H1 (cell line): ENCODE measurements at regions not wholly inside any gene's neighbourhood (a gene's known extent, or its start where the extent isn't known, plus 50 kb on each side); places are given as distances from the start of the nearest gene placed in this dataset.
"Not testable (repeated sequence)": the region's sequence is repeated elsewhere in the genome, so short reads cannot be mapped to it uniquely, and the experiment has no call there.

Experiments used
- CTCF ChIA-PET: fragments of 300-600 bp; sonication (Branson Sonifier 250); formaldehyde crosslinking; loops from one replicate; lab custom pipeline; 2021; ENCODE audit not compliant: partially characterized antibody; lab: Charles Lee
- POLR2A ChIA-PET: fragments of 300-600 bp; sonication (Branson Sonifier 250); formaldehyde crosslinking; loops from one replicate; lab custom pipeline; 2021; ENCODE audit warnings: inconsistent platforms; ENCODE audit not compliant: partially characterized antibody; lab: Charles Lee
- DNase-seq, 2 experiments: peaks; one replicate each; pipeline versions ENCODE4 v3.0.0 to v3.0.0-alpha.2; 2010 to 2022; ENCODE audit warnings: low spot score in 2 of 2, low read depth in 1 of 2, mixed read lengths in 1 of 2
- FAIRE-seq: peaks from 2 replicates; lab custom pipeline; 2011; peaks lifted over from hg19 to GRCh38; lab: Jason Lieb, UNC
- H2AFZ ChIP-seq: 2 replicates; pipeline ENCODE4 v1.8.1; 2012; ENCODE audit warnings: low read length, inconsistent platforms
- H2AK5ac ChIP-seq: 2 replicates; pipeline ENCODE4 v1.6.1; 2013; ENCODE audit warnings: low read depth, low read length
- H2BK120ac ChIP-seq: replicated peaks from 2 replicates; pipeline ENCODE3; 2013; ENCODE audit warnings: low read depth, low read length, inconsistent platforms
- H2BK12ac ChIP-seq: 2 replicates; pipeline ENCODE4 v1.6.1; 2013; ENCODE audit warnings: low read depth, low read length
- H2BK15ac ChIP-seq: 2 replicates; pipeline ENCODE4 v1.6.1; 2013; ENCODE audit warnings: low read length
- H2BK20ac ChIP-seq: 2 replicates; pipeline ENCODE4 v1.6.1; 2013; ENCODE audit warnings: low read length
- H2BK5ac ChIP-seq: 2 replicates; pipeline ENCODE4 v1.6.1; 2013; ENCODE audit warnings: low read depth, low read length
- H3K14ac ChIP-seq: 2 replicates; pipeline ENCODE4 v1.6.1; 2013; ENCODE audit warnings: inconsistent platforms; ENCODE audit not compliant: insufficient read length
- H3K18ac ChIP-seq: 2 replicates; pipeline ENCODE4 v1.6.1; 2013; ENCODE audit warnings: low read length; ENCODE audit errors: extremely low read depth
- H3K23ac ChIP-seq: 2 replicates; pipeline ENCODE4 v1.6.1; 2013; ENCODE audit warnings: inconsistent platforms; ENCODE audit not compliant: insufficient read length
- H3K23me2 ChIP-seq: 2 replicates; pipeline ENCODE4 v1.6.1; 2013; ENCODE audit warnings: low read depth, low read length
- H3K27ac ChIP-seq: 2 replicates; pipeline ENCODE4 v1.6.1; 2011; ENCODE audit warnings: low read depth, low read length, inconsistent platforms
- H3K27me3 ChIP-seq, 4 experiments: replicated peaks in 1 of 4; 1 replicate in 1 of 4; 2 replicates in 3 of 4; pipeline versions ENCODE4 v1.6.1 to v1.8.1; 2011 to 2013; ENCODE audit warnings: low read length in 3 of 4, mild to moderate bottlenecking in 3 of 4, inconsistent platforms in 2 of 4, mixed read lengths in 2 of 4, moderate library complexity in 1 of 4; ENCODE audit not compliant: control insufficient read depth in 3 of 4, insufficient read depth in 3 of 4; ENCODE audit errors: extremely low read depth in 1 of 4
- H3K36me3 ChIP-seq, 4 experiments: 2 replicates each; pipeline versions ENCODE4 v1.6.1 to v1.8.1; 2011 to 2013; ENCODE audit warnings: mild to moderate bottlenecking in 4 of 4, low read length in 3 of 4, moderate library complexity in 2 of 4, control low read depth in 1 of 4, inconsistent platforms in 1 of 4; ENCODE audit not compliant: insufficient read depth in 4 of 4, control insufficient read depth in 2 of 4
- H3K4ac ChIP-seq: replicated peaks from 2 replicates; pipeline ENCODE3; 2013; ENCODE audit warnings: low read length, low read depth, mixed read lengths, inconsistent platforms; ENCODE audit not compliant: insufficient read length
- H3K4me1 ChIP-seq, 4 experiments: replicated peaks in 1 of 4; 1 replicate in 1 of 4; 2 replicates in 3 of 4; pipeline versions ENCODE4 v1.6.1 to v1.8.1; 2011 to 2013; ENCODE audit warnings: low read length in 3 of 4, inconsistent platforms in 2 of 4, mixed read lengths in 1 of 4; ENCODE audit not compliant: insufficient read depth in 4 of 4, control insufficient read depth in 3 of 4
- H3K4me2 ChIP-seq, 2 experiments: 2 replicates each; pipeline versions ENCODE4 v1.6.1 to v1.8.1; 2011 to 2013; ENCODE audit warnings: low read depth in 2 of 2, low read length in 2 of 2, control low read depth in 1 of 2, inconsistent platforms in 1 of 2, mild to moderate bottlenecking in 1 of 2; ENCODE audit not compliant: insufficient read depth in 1 of 2
- H3K4me3 ChIP-seq, 4 experiments: fragments of 200-600, 300-600 bp in 1 of 4; sonication (generic), shearing (Covaris generic), sonication (Bioruptor Twin) in 1 of 4; 2 replicates each; pipeline versions ENCODE4 v1.5.1 to v1.8.1; 2011 to 2016; ENCODE audit warnings: low read length in 4 of 4, low read depth in 3 of 4, control low read depth in 2 of 4, inconsistent platforms in 2 of 4, mild to moderate bottlenecking in 2 of 4, mixed read lengths in 1 of 4, moderate library complexity in 1 of 4; ENCODE audit not compliant: insufficient read depth in 2 of 4; ENCODE audit errors: extremely low read depth in 1 of 4
- H3K56ac ChIP-seq: replicated peaks from 2 replicates; pipeline ENCODE3; 2013; ENCODE audit warnings: low read depth, mild to moderate bottlenecking, mixed read lengths, low read length, inconsistent platforms; ENCODE audit not compliant: insufficient read length
- H3K79me1 ChIP-seq: 2 replicates; pipeline ENCODE4 v1.6.1; 2013; ENCODE audit warnings: low read depth, low read length, control low read depth
- H3K79me2 ChIP-seq, 2 experiments: 2 replicates each; pipeline versions ENCODE4 v1.6.1 to v1.8.1; 2012 to 2013; ENCODE audit warnings: low read length in 2 of 2, mild to moderate bottlenecking in 2 of 2, inconsistent platforms in 1 of 2; ENCODE audit not compliant: insufficient read depth in 2 of 2, control insufficient read depth in 1 of 2
- H3K9ac ChIP-seq, 4 experiments: replicated peaks in 1 of 4; 1 replicate in 1 of 4; 2 replicates in 3 of 4; pipeline versions ENCODE4 v1.6.1 to v1.8.1; 2011 to 2013; ENCODE audit warnings: low read depth in 3 of 4, low read length in 3 of 4, control low read depth in 2 of 4, mild to moderate bottlenecking in 2 of 4, moderate library complexity in 2 of 4, inconsistent platforms in 1 of 4; ENCODE audit errors: extremely low read depth in 1 of 4
- H3K9me3 ChIP-seq, 2 experiments: 2 replicates each; pipeline versions ENCODE4 v1.6.1 to v1.8.1; 2012 to 2013; ENCODE audit warnings: mild to moderate bottlenecking in 2 of 2, moderate library complexity in 2 of 2, control low read depth in 1 of 2, inconsistent platforms in 1 of 2, low read depth in 1 of 2, low read length in 1 of 2, mixed read lengths in 1 of 2; ENCODE audit not compliant: insufficient read depth in 2 of 2
- H4K20me1 ChIP-seq, 2 experiments: replicated peaks in 1 of 2; 2 replicates each; pipeline versions ENCODE3 to v1.8.1; 2011 to 2013; ENCODE audit warnings: inconsistent platforms in 2 of 2, low read length in 2 of 2, mild to moderate bottlenecking in 1 of 2; ENCODE audit not compliant: insufficient read depth in 2 of 2, control insufficient read depth in 1 of 2
- H4K5ac ChIP-seq: 2 replicates; pipeline ENCODE4 v1.6.1; 2013; ENCODE audit warnings: low read length, low read depth, mixed read lengths, inconsistent platforms; ENCODE audit not compliant: insufficient read length
- H4K8ac ChIP-seq: 2 replicates; pipeline ENCODE4 v1.8.0; 2013; ENCODE audit warnings: mild to moderate bottlenecking, moderate library complexity, low read length, inconsistent platforms; ENCODE audit not compliant: insufficient read depth; ENCODE audit errors: extremely low read depth
- H4K91ac ChIP-seq: replicated peaks from 2 replicates; pipeline ENCODE3; 2013; ENCODE audit warnings: low read length, mixed read lengths, inconsistent platforms; ENCODE audit not compliant: insufficient read length
- WGBS, 2 experiments: shearing (Covaris generic) in 1 of 2; methylation state at CpG; one replicate each; pipeline versions ENCODE4 v1.1.6 to v1.1.7; 2013 to 2015; ENCODE audit warnings: low lambda C conversion rate in 2 of 2, mixed read lengths in 2 of 2, inconsistent platforms in 1 of 2, low coverage in 1 of 2, missing lambda C conversion rate in 1 of 2; ENCODE audit not compliant: insufficient replicate concordance in 2 of 2, insufficient coverage in 1 of 2, insufficient read length in 1 of 2; ENCODE audit errors: extremely low coverage in 1 of 2, missing lambda C conversion rate in 1 of 2; 5-methylcytosine and 5-hydroxymethylcytosine counted together

DNA sequence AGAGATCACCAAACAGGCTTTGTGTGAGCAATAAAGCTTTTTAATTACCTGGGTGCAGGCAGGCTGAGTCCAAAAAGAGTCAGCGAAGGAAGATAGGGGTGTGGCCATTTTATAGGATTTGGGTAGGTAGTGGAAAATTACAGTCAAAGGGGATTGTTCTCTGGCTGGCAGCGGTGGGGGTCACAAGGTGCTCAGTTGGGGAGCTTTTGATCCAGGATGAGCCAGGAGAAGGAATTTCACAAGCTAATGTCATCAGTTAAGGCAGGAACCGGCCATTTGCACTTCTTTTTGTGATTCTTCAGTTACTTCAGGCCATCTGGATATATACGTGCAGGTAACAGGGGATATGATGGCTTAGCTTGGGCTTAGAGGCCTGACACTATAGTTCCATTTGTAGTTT is 177.5 kb upstream of the KCNJ3 start:
- H2BK15ac ChIP-seq, H2AK5ac ChIP-seq, H3K23ac ChIP-seq, H3K27me3 ChIP-seq, H3K23me2 ChIP-seq, H3K36me3 ChIP-seq, H3K79me1 ChIP-seq, H2BK20ac ChIP-seq, H3K4me3 ChIP-seq, H2BK5ac ChIP-seq, H3K4me2 ChIP-seq, H3K79me2 ChIP-seq, DNase-seq, FAIRE-seq, H3K27ac ChIP-seq, H3K4me1 ChIP-seq, H3K56ac ChIP-seq, H4K20me1 ChIP-seq, H4K8ac ChIP-seq, POLR2A ChIA-PET, H3K14ac ChIP-seq, H3K4ac ChIP-seq, H2BK120ac ChIP-seq, H3K18ac ChIP-seq, H3K9me3 ChIP-seq, H2BK12ac ChIP-seq, H3K9ac ChIP-seq, H4K91ac ChIP-seq, H4K5ac ChIP-seq: not testable (repeated sequence)
- CTCF ChIA-PET = interaction anchor here (1.5 to 1.8 kb wide), 2 partner anchors 14 to 16 kb away, joined by 3 to 5 read pairs; no protein-coding TSS in a partner anchor
- H2AFZ ChIP-seq = peak overlapping the region; percentile 92
- 75% methylated on average over 4 of the region's 4 CpGs; no CpG with 5 or more reads in 1 of the 2 experiments for WGBS, 2 experiments
